Fibroblast of lung (primary cell): ENCODE measurements at regions not wholly inside any gene's neighbourhood (a gene's known extent, or its start where the extent isn't known, plus 50 kb on each side); places are given as distances from the start of the nearest gene placed in this dataset.

ENCODE experiments used
- DNase-seq, 2 donors: peaks; one replicate each; pipeline versions ENCODE4 v3.0.0 to v3.0.0-alpha.2; 2010; ENCODE audit warnings: low read depth in 2 of 2
- H2AFZ ChIP-seq: 2 replicates; pipeline ENCODE4 v1.5.1; 2012; ENCODE audit warnings: low read length, control low read depth, inconsistent platforms
- H3K27ac ChIP-seq: 2 replicates; pipeline ENCODE4 v1.5.1; 2011; ENCODE audit warnings: low read length, control low read depth; ENCODE audit not compliant: insufficient read depth
- H3K27me3 ChIP-seq: 2 replicates; pipeline ENCODE4 v1.5.1; 2011; ENCODE audit warnings: mild to moderate bottlenecking, low read length; ENCODE audit not compliant: control insufficient read depth, insufficient read depth
- H3K36me3 ChIP-seq: 2 replicates; pipeline ENCODE4 v1.5.1; 2011; ENCODE audit warnings: low read length; ENCODE audit not compliant: control insufficient read depth, insufficient read depth
- H3K4me1 ChIP-seq: 2 replicates; pipeline ENCODE4 v1.5.1; 2011; ENCODE audit warnings: low read length; ENCODE audit not compliant: control insufficient read depth, insufficient read depth; ENCODE audit errors: extremely low read depth
- H3K4me2 ChIP-seq: 2 replicates; pipeline ENCODE4 v1.5.1; 2011; ENCODE audit warnings: low read length, control low read depth; ENCODE audit not compliant: insufficient read depth; ENCODE audit errors: extremely low read depth
- H3K4me3 ChIP-seq, 4 experiments: fragments of 200-600 bp in 1 of 4; sonication (generic) in 1 of 4; replicated peaks in 1 of 4; 2 replicates each; pipeline ENCODE4 v1.5.1; 2011 to 2016; ENCODE audit warnings: low read length in 4 of 4, low read depth in 3 of 4, mild to moderate bottlenecking in 3 of 4, control low read depth in 2 of 4, inconsistent platforms in 1 of 4, mixed read lengths in 1 of 4; ENCODE audit not compliant: insufficient read depth in 1 of 4; ENCODE audit errors: control extremely low read depth in 1 of 4
- H3K79me2 ChIP-seq: 2 replicates; pipeline ENCODE4 v1.5.1; 2012; ENCODE audit warnings: mild to moderate bottlenecking, low read length, inconsistent platforms; ENCODE audit not compliant: control insufficient read depth, insufficient read depth
- H3K9ac ChIP-seq: 2 replicates; pipeline ENCODE4 v1.5.1; 2011; ENCODE audit warnings: mild to moderate bottlenecking, low read length, control low read depth; ENCODE audit not compliant: insufficient read depth
- H3K9me3 ChIP-seq: 2 replicates; pipeline ENCODE4 v1.5.1; 2012; ENCODE audit warnings: low read depth, low read length; ENCODE audit not compliant: control insufficient read depth, insufficient read depth
- H4K20me1 ChIP-seq: 2 replicates; pipeline ENCODE4 v1.5.1; 2011; ENCODE audit warnings: low read length; ENCODE audit not compliant: control insufficient read depth, insufficient read depth; ENCODE audit errors: extremely low read depth
- CTCF ChIP-seq, 2 donors: IDR thresholded peaks in 1 of 2; conservative IDR thresholded peaks in 1 of 2; 1 replicate in 1 of 2; 2 replicates in 1 of 2; pipeline ENCODE4 v1.5.1; 2011 to 2012; ENCODE audit warnings: low read length in 2 of 2, control low read depth in 1 of 2, inconsistent platforms in 1 of 2, low read depth in 1 of 2, mild to moderate bottlenecking in 1 of 2
- EZH2 ChIP-seq: IDR thresholded peaks from 2 replicates; pipeline ENCODE4 v1.5.1; 2012; ENCODE audit warnings: low read length, control low read depth, mild to moderate bottlenecking; ENCODE audit errors: missing control alignments

- H3K4me3 ChIP-seq: no peak overlapping the region
- H3K27ac ChIP-seq: no peak overlapping the region
- no peaks in the 10 kb centered on the region for H3K4me1 ChIP-seq
- H4K20me1 ChIP-seq: no peaks in the 10 kb centered on the region
- H3K27me3 ChIP-seq: no peaks in the 10 kb centered on the region
- TF ChIP-seq EZH2: no peak
- no peak for TF ChIP-seq CTCF (conservative IDR thresholded peaks at IDR 0.05 in 1 of 2, IDR thresholded peaks at IDR 0.05 in 1 of 2; ENCODE audit: low read depth in 1 of 2, low read length in 2 of 2)
- H3K4me2 ChIP-seq: no peak overlapping the region
- H2AFZ ChIP-seq: no peak overlapping the region
- H3K9ac ChIP-seq: no peak overlapping the region
- no peaks in the 10 kb centered on the region for H3K9me3 ChIP-seq
- DNase-seq: peak; percentile 23 to 65
- H3K36me3 ChIP-seq: no peaks in the 10 kb centered on the region
- no peaks in the 10 kb centered on the region for H3K79me2 ChIP-seq
These were observed 811.7 kb downstream of the C12orf50 start for GRCh38 chr12:87217491-87217890.

DNA sequence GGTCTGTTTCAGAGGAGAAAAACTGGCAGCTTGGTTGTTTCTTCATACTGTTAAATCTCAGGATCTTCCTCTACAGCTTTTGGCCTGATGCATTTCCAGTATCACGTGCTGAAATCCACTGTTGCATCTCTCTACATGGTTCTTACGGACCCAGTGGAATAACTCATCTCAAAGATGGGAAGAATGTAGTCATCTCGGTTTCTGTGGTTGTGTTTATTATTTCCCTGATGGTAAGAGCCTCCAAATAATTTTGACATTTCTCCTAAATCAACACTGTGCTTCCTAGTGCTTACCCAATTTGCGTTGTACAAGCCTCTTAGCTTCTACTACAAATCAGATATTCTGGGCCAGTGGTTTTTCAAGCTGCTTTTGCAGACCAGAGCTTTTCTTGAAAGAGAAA lies 812.8 kb downstream of the C12orf50 start:
- no peaks in the 10 kb centered on the region for H3K4me1 ChIP-seq
- no peaks in the 10 kb centered on the region for H4K20me1 ChIP-seq
- DNase-seq: peak; percentile 55 to 77
- H3K36me3 ChIP-seq: no peaks in the 10 kb centered on the region
- H3K4me3 ChIP-seq: no peak overlapping the region
- no peak overlapping the region for H3K4me2 ChIP-seq
- H3K79me2 ChIP-seq: no peaks in the 10 kb centered on the region
- no peaks in the 10 kb centered on the region for H3K9me3 ChIP-seq
- no peaks in the 10 kb centered on the region for H3K27me3 ChIP-seq
- TF ChIP-seq EZH2: no peak
- no peak for TF ChIP-seq CTCF (conservative IDR thresholded peaks at IDR 0.05 in 1 of 2, IDR thresholded peaks at IDR 0.05 in 1 of 2; ENCODE audit: low read depth in 1 of 2, low read length in 2 of 2)
- no peak overlapping the region for H3K9ac ChIP-seq
- H3K27ac ChIP-seq: no peak overlapping the region
- no peak overlapping the region for H2AFZ ChIP-seq

DNA sequence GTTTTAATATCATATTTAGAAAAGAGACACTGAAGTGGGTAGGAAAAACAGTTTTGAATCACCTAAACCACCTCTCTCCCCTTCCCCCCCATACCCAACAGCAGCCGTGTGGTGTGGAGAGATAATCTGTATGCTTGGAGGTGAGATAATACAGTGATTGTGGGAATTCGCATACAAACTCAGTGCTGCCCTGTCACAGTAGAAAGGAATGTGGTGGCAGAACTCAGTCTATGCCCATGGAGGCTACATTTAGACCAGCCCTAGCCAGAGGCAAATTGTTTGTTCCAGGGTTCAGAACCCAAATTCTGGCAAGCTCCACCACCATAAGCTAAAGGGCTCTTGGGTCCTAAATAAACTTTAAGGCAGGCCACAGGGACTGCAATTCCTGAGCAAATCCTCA lies 827.0 kb downstream of the C12orf50 start:
- H3K27ac ChIP-seq: no peak overlapping the region
- no peaks in the 10 kb centered on the region for H4K20me1 ChIP-seq
- no peak for DNase-seq
- H3K9ac ChIP-seq: no peak overlapping the region
- H3K9me3 ChIP-seq: no peaks in the 10 kb centered on the region
- no peaks in the 10 kb centered on the region for H3K79me2 ChIP-seq
- H3K4me3 ChIP-seq: no peak overlapping the region
- no peaks in the 10 kb centered on the region for H3K36me3 ChIP-seq
- H2AFZ ChIP-seq: no peak overlapping the region
- TF ChIP-seq EZH2 (no peak), CTCF (conservative IDR thresholded peaks at IDR 0.05 in 1 of 2, IDR thresholded peaks at IDR 0.05 in 1 of 2; ENCODE audit: low read depth in 1 of 2, low read length in 2 of 2) (no peak)
- no peak overlapping the region for H3K4me2 ChIP-seq
- no peaks in the 10 kb centered on the region for H3K4me1 ChIP-seq
- no peaks in the 10 kb centered on the region for H3K27me3 ChIP-seq
